HG03159 (cell line): ENCODE measurements at regions not wholly inside any gene's neighbourhood (a gene's known extent, or its start where the extent isn't known, plus 50 kb on each side); places are given as distances from the start of the nearest gene placed in this dataset.
"Not testable (repeated sequence)": the region's sequence is repeated elsewhere in the genome, so short reads cannot be mapped to it uniquely, and the experiment has no call there.

Experiments used
- ATAC-seq: cut with Tn5 transposase; IDR thresholded peaks from one replicate; pipeline ENCODE4 v1.9.1; 2021; ENCODE audit warnings: mild to moderate bottlenecking, moderate library complexity; ENCODE audit not compliant: unreplicated experiment

GRCh38 chr16:59690216-59690615 lies 956.1 kb upstream of the GOT2 start:
- no peak for ATAC-seq

GRCh38 chr16:59688006-59688405 lies 953.9 kb upstream of the GOT2 start:
- ATAC-seq: no peak

GRCh38 chr16:59686405-59686804 lies 952.3 kb upstream of the GOT2 start:
- no peak for ATAC-seq

GRCh38 chr16:59684911-59685310 lies 950.8 kb upstream of the GOT2 start:
- no peak for ATAC-seq

- no peak for ATAC-seq
These were observed 949.6 kb upstream of the GOT2 start for GRCh38 chr16:59683709-59684108.

- no peak for ATAC-seq
These were observed 931.6 kb upstream of the GOT2 start for GRCh38 chr16:59665618-59666220.

- no peak for ATAC-seq
These were observed 924.5 kb upstream of the GOT2 start for GRCh38 chr16:59658572-59658971.

- ATAC-seq: no peak
These were observed 920.9 kb upstream of the GOT2 start for GRCh38 chr16:59655031-59655430.

GRCh38 chr16:59654455-59654854 lies 920.3 kb upstream of the GOT2 start:
- no peak for ATAC-seq

GRCh38 chr16:59651662-59652061 lies 917.5 kb upstream of the GOT2 start:
- ATAC-seq: no peak

- no peak for ATAC-seq
These were observed 911.1 kb upstream of the GOT2 start for GRCh38 chr16:59645194-59645593.

GRCh38 chr16:59635674-59636073 lies 901.6 kb upstream of the GOT2 start:
- no peak for ATAC-seq

- ATAC-seq: no peak
These were observed 900.8 kb upstream of the GOT2 start for GRCh38 chr16:59634951-59635350.

- ATAC-seq: no peak
These were observed 900.0 kb upstream of the GOT2 start for GRCh38 chr16:59634004-59634579.

- ATAC-seq: no peak
These were observed 898.2 kb upstream of the GOT2 start for GRCh38 chr16:59632276-59632855.

GRCh38 chr16:59624381-59624780 lies 890.3 kb upstream of the GOT2 start:
- ATAC-seq: not testable (repeated sequence)

GRCh38 chr16:59614466-59615240 lies 880.5 kb upstream of the GOT2 start:
- no peak for ATAC-seq

GRCh38 chr16:59612910-59613620 lies 878.9 kb upstream of the GOT2 start:
- ATAC-seq: not testable (repeated sequence)

GRCh38 chr16:59612094-59612493 lies 878.0 kb upstream of the GOT2 start:
- no peak for ATAC-seq

GRCh38 chr16:59611556-59611955 lies 877.4 kb upstream of the GOT2 start:
- ATAC-seq: no peak

- ATAC-seq: no peak
These were observed 871.6 kb upstream of the GOT2 start for GRCh38 chr16:59605706-59606105.
